ENCODE measurements at regions not wholly inside any gene's neighbourhood (a gene's known extent, or its start where the extent isn't known, plus 50 kb on each side); places are given as distances from the start of the nearest gene placed in this dataset.

DNA sequence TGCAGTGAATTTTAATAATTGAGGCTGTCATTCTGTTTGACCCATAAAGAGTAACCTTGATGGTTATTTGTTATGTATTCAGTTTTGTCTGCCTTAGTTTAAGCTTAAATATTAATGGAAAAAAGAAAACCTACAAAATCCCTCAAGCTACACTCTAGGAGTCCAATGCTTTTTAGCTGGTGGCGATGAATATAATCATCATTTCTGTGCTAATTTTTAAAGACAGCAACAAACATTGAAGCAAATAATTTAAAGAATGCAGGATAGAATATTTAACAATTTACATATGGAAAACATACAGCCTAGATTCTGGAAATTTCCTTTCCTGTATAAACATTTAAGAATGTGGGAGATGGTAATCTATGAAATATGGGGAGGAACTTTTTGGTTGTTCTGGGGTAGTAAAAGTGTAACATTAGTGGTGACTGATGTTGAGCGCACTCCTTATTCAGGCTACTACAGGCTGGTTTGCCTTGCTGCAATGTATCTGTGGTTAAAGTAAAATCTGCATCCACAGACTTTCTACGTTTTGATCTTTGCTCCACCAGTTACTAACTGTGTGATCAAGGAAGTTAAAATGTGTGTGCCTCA lies 287.9 kb upstream of the DEFB112 start:
- TF ChIP-seq POLR2AphosphoS5 (IDR thresholded peaks at IDR 0.05) (no peak), POLR2A (IDR thresholded peaks at IDR 0.05; ENCODE audit: low read depth) (no peak)
- TF ChIP-seq, protein P1, sequence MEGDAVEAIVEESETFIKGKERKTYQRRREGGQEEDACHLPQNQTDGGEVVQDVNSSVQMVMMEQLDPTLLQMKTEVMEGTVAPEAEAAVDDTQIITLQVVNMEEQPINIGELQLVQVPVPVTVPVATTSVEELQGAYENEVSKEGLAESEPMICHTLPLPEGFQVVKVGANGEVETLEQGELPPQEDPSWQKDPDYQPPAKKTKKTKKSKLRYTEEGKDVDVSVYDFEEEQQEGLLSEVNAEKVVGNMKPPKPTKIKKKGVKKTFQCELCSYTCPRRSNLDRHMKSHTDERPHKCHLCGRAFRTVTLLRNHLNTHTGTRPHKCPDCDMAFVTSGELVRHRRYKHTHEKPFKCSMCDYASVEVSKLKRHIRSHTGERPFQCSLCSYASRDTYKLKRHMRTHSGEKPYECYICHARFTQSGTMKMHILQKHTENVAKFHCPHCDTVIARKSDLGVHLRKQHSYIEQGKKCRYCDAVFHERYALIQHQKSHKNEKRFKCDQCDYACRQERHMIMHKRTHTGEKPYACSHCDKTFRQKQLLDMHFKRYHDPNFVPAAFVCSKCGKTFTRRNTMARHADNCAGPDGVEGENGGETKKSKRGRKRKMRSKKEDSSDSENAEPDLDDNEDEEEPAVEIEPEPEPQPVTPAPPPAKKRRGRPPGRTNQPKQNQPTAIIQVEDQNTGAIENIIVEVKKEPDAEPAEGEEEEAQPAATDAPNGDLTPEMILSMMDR (IDR thresholded peaks at IDR 0.05) = no peak
